A549 (cell line): ENCODE measurements at regions not wholly inside any gene's neighbourhood (a gene's known extent, or its start where the extent isn't known, plus 50 kb on each side); places are given as distances from the start of the nearest gene placed in this dataset.
"Not testable (repeated sequence)": the region's sequence is repeated elsewhere in the genome, so short reads cannot be mapped to it uniquely, and the experiment has no call there.

Experiments used
- EP300 ChIP-seq, 2 experiments: fragments of >200 bp; sonication (Bioruptor Twin); formaldehyde crosslinking; IDR thresholded peaks; 2 replicates in 1 of 2; 3 replicates in 1 of 2; pipeline ENCODE4 v1.6.1; 2016 to 2017
- KDM5A ChIP-seq: fragments of 200-600 bp; sonication (generic); IDR thresholded peaks from 2 replicates; pipeline ENCODE4 v1.6.1; 2016; ENCODE audit warnings: antibody characterized with exemption, mild to moderate bottlenecking
- MAFK ChIP-seq: fragments of 450-650 bp; IDR thresholded peaks from 2 replicates; pipeline ENCODE4 v1.6.1; 2014; ENCODE audit not compliant: partially characterized antibody

DNA sequence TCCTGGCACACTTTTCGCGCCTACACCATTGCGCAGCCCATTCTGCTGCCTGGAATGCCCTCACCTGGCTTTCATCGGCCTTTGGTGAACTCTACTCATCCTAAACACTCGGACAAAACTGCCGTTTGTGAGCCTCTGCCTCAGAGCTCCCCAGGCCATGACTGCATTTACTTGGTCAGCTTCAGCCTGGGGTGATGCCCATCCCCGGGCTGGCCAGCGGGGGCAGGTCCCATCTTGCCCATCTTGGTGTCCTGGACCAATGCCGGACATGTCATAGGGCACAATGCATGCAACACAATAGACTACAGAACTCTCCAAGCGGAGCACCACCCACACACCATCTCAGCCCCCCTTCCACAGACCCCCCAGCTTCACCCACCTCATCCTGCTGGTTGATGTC lies 463.5 kb downstream of the TP53TG3F start:
- not testable (repeated sequence) for TF ChIP-seq MAFK; EP300 (IDR thresholded peaks at IDR 0.05); KDM5A
